ENCODE measurements at regions not wholly inside any gene's neighbourhood (a gene's known extent, or its start where the extent isn't known, plus 50 kb on each side); places are given as distances from the start of the nearest gene placed in this dataset.

DNA sequence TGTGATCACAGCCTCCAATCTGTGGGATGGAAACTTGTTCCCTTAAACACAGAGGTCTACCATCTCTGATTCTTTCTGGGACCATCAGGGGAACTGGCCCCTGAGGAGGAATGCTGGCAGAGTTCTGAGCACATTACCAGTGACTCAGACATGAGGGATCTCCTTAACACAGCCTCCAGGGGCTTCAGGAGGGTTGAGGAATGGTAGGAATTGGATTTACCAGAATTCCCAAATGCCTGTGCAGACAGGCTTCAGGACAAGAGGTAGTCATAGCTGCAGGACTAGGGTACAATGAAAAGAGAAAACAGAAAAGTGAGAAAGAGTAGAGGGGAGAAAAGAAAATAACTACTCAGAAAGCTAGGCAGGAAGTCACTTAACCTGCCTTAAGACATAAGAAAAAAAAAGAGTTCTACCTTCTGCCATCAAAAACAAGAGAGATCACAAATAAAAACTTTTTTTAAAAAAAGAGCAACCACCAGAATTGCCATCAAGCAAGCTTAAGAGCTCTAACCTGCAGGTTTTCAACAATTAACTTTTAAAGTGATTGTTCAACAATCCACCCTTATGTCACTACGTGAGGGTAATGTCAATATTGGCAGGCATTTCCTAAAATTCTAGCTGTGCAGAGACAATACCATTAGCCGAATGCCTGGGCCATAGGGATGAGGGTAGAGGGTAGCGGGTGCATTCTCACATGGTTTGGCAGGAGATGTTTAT, 524.4 kb downstream of the BCL11A start:
- TF ChIP-seq EZH2 (IDR thresholded peaks at IDR 0.05; ENCODE audit: borderline replicate concordance, insufficient read depth, low read length, poor library complexity, severe bottlenecking) (no peak), MXI1 (conservative IDR thresholded peaks at IDR 0.05; ENCODE audit: poor library complexity, severe bottlenecking) (no peak), POLR2AphosphoS5 (IDR thresholded peaks at IDR 0.05) (no peak), TAF1 (IDR thresholded peaks at IDR 0.05; ENCODE audit: low read depth) (no peak), SMC3 (conservative IDR thresholded peaks at IDR 0.05; ENCODE audit: poor library complexity) (no peak), EP300 (conservative IDR thresholded peaks at IDR 0.05; ENCODE audit: poor library complexity, severe bottlenecking) (no peak), RAD21 (conservative IDR thresholded peaks at IDR 0.05) (no peak)
- TF ChIP-seq, protein P1, sequence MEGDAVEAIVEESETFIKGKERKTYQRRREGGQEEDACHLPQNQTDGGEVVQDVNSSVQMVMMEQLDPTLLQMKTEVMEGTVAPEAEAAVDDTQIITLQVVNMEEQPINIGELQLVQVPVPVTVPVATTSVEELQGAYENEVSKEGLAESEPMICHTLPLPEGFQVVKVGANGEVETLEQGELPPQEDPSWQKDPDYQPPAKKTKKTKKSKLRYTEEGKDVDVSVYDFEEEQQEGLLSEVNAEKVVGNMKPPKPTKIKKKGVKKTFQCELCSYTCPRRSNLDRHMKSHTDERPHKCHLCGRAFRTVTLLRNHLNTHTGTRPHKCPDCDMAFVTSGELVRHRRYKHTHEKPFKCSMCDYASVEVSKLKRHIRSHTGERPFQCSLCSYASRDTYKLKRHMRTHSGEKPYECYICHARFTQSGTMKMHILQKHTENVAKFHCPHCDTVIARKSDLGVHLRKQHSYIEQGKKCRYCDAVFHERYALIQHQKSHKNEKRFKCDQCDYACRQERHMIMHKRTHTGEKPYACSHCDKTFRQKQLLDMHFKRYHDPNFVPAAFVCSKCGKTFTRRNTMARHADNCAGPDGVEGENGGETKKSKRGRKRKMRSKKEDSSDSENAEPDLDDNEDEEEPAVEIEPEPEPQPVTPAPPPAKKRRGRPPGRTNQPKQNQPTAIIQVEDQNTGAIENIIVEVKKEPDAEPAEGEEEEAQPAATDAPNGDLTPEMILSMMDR (IDR thresholded peaks at IDR 0.05; ENCODE audit: poor library complexity, severe bottlenecking): no peak
- TF ChIP-seq, protein P2, sequence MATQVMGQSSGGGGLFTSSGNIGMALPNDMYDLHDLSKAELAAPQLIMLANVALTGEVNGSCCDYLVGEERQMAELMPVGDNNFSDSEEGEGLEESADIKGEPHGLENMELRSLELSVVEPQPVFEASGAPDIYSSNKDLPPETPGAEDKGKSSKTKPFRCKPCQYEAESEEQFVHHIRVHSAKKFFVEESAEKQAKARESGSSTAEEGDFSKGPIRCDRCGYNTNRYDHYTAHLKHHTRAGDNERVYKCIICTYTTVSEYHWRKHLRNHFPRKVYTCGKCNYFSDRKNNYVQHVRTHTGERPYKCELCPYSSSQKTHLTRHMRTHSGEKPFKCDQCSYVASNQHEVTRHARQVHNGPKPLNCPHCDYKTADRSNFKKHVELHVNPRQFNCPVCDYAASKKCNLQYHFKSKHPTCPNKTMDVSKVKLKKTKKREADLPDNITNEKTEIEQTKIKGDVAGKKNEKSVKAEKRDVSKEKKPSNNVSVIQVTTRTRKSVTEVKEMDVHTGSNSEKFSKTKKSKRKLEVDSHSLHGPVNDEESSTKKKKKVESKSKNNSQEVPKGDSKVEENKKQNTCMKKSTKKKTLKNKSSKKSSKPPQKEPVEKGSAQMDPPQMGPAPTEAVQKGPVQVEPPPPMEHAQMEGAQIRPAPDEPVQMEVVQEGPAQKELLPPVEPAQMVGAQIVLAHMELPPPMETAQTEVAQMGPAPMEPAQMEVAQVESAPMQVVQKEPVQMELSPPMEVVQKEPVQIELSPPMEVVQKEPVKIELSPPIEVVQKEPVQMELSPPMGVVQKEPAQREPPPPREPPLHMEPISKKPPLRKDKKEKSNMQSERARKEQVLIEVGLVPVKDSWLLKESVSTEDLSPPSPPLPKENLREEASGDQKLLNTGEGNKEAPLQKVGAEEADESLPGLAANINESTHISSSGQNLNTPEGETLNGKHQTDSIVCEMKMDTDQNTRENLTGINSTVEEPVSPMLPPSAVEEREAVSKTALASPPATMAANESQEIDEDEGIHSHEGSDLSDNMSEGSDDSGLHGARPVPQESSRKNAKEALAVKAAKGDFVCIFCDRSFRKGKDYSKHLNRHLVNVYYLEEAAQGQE (IDR thresholded peaks at IDR 0.05; ENCODE audit: borderline replicate concordance): no peak

DNA sequence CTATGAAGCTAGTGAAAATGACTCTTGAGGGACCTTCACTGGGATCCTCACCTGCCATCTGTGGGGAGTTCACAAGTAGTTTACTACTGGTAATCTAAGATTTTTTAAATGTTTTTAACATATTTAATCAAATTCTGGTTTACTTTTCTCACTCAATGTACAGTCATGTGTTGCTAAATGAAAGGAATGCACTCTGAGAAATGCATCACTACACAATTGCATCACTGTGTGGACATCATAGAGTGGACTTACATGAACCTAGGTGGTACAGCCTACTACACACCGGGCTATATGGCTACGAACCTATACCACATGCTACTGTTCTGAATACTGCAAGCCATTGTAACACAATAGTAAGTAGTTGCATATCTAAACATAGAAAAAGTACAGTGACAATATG, 528.0 kb downstream of the BCL11A start:
- no peaks in the 10 kb centered on the region for H3K27me3 ChIP-seq (ENCODE audit: insufficient read depth, low read depth, low read length)
- H3K9ac ChIP-seq (ENCODE audit: low read length): no peak overlapping the region
- no peak overlapping the region for H3K4me3 ChIP-seq (ENCODE audit: low read length)
- no peak overlapping the region for H3K4me2 ChIP-seq (ENCODE audit: low read length)
- no peak overlapping the region for H3K27ac ChIP-seq (ENCODE audit: low read length)
- H3K9me2 ChIP-seq (ENCODE audit: insufficient read depth, low read length): no peaks in the 10 kb centered on the region
- H2AFZ ChIP-seq (ENCODE audit: low read depth, low read length): no peak overlapping the region
- no peak for TF ChIP-seq EZH2 (IDR thresholded peaks at IDR 0.05; ENCODE audit: borderline replicate concordance, insufficient read depth, low read length, poor library complexity, severe bottlenecking)
- TF ChIP-seq, protein P2 (IDR thresholded peaks at IDR 0.05; ENCODE audit: borderline replicate concordance): no peak
- TF ChIP-seq, protein P1 (IDR thresholded peaks at IDR 0.05; ENCODE audit: poor library complexity, severe bottlenecking): no peak
- no peak for TF ChIP-seq EP300 (conservative IDR thresholded peaks at IDR 0.05; ENCODE audit: poor library complexity, severe bottlenecking)
- no peak for TF ChIP-seq POLR2AphosphoS5 (IDR thresholded peaks at IDR 0.05)
- no peak for TF ChIP-seq MXI1 (conservative IDR thresholded peaks at IDR 0.05; ENCODE audit: poor library complexity, severe bottlenecking)
- TF ChIP-seq TAF1 (IDR thresholded peaks at IDR 0.05; ENCODE audit: low read depth): no peak
- TF ChIP-seq SMC3 (conservative IDR thresholded peaks at IDR 0.05; ENCODE audit: poor library complexity): no peak
- no peak for TF ChIP-seq RAD21 (conservative IDR thresholded peaks at IDR 0.05)
- H4K20me1 ChIP-seq (ENCODE audit: insufficient read depth): no peaks in the 10 kb centered on the region
- H3K36me3 ChIP-seq (ENCODE audit: insufficient read depth, low read length): no peaks in the 10 kb centered on the region
- no peaks in the 10 kb centered on the region for H3K79me2 ChIP-seq (replicated peaks; ENCODE audit: insufficient read depth, low read length)
- H3F3A ChIP-seq (ENCODE audit: insufficient read depth, low read length, poor library complexity, severe bottlenecking): no peaks in the 10 kb centered on the region
- no peaks in the 10 kb centered on the region for H3K9me3 ChIP-seq (ENCODE audit: low read length)

More for the DNA sequence above, 524.4 kb downstream of the BCL11A start:
- Histone ChIP-seq H3K9ac (ENCODE audit: low read length) (no peak overlapping the region), H3K27me3 (ENCODE audit: insufficient read depth, low read depth, low read length) (no peaks in the 10 kb centered on the region), H3K79me2 (replicated peaks; ENCODE audit: insufficient read depth, low read length) (no peaks in the 10 kb centered on the region), H3K4me3 (ENCODE audit: low read length) (no peak overlapping the region), H3K9me3 (ENCODE audit: low read length) (peaks cover 11% of the 10 kb centered on the region), H3K9me2 (ENCODE audit: insufficient read depth, low read length) (no peaks in the 10 kb centered on the region), H2AFZ (ENCODE audit: low read depth, low read length) (no peak overlapping the region), H3K36me3 (ENCODE audit: insufficient read depth, low read length) (no peaks in the 10 kb centered on the region), H4K20me1 (ENCODE audit: insufficient read depth) (no peaks in the 10 kb centered on the region), H3K27ac (ENCODE audit: low read length) (no peak overlapping the region), H3F3A (ENCODE audit: insufficient read depth, low read length, poor library complexity, severe bottlenecking) (no peaks in the 10 kb centered on the region), H3K4me2 (ENCODE audit: low read length) (no peak overlapping the region)
